Mesodermal cell (in vitro differentiated cells): ENCODE measurements at regions not wholly inside any gene's neighbourhood (a gene's known extent, or its start where the extent isn't known, plus 50 kb on each side); places are given as distances from the start of the nearest gene placed in this dataset.

Experiments used
- H3K27ac ChIP-seq: 2 replicates; pipeline ENCODE4 v1.7.0; 2013; ENCODE audit warnings: mild to moderate bottlenecking, low read depth, low read length, moderate library complexity; ENCODE audit not compliant: severe bottlenecking
- H3K36me3 ChIP-seq: 2 replicates; pipeline ENCODE4 v1.7.1; 2013; ENCODE audit warnings: mild to moderate bottlenecking, low read length, moderate library complexity; ENCODE audit not compliant: control insufficient read depth, insufficient read depth
- H3K4me1 ChIP-seq: one replicate; pipeline ENCODE4 v1.7.1; 2013; ENCODE audit warnings: mild to moderate bottlenecking, low read length; ENCODE audit not compliant: insufficient read depth, control insufficient read depth, poor library complexity, severe bottlenecking
- H3K4me3 ChIP-seq: 2 replicates; pipeline ENCODE4 v1.7.0; 2013; ENCODE audit warnings: low read length, control low read depth, mild to moderate bottlenecking; ENCODE audit not compliant: insufficient read depth, poor library complexity, severe bottlenecking; ENCODE audit errors: extremely low read depth
- H3K9me3 ChIP-seq: 2 replicates; pipeline ENCODE4 v1.7.1; 2013; ENCODE audit warnings: mild to moderate bottlenecking, low read length, moderate library complexity; ENCODE audit not compliant: control insufficient read depth
- WGBS, 2 experiments: methylation state at CpG; one replicate each; pipeline ENCODE4 v1.1.5; 2013; ENCODE audit warnings: missing lambda C conversion rate in 2 of 2; ENCODE audit not compliant: insufficient coverage in 2 of 2; 5-methylcytosine and 5-hydroxymethylcytosine counted together

GRCh38 chr13:104491916-104492315 is 1425.7 kb upstream of the SLC10A2 start:
- Histone ChIP-seq H3K9me3 (no peaks in the 10 kb centered on the region), H3K4me3 (no peak overlapping the region), H3K36me3 (no peaks in the 10 kb centered on the region), H3K4me1 (no peaks in the 10 kb centered on the region), H3K27ac (no peak overlapping the region)
- 80% methylated on average over 2 of the region's 5 CpGs; no CpG with 5 or more reads in 1 of the 2 experiments for WGBS, 2 experiments

- whole genome bisulfite sequencing, 2 experiments, result 33 to 100% methylated on average over 1 of the region's 1 CpG
- Histone ChIP-seq H3K9me3 (no peaks in the 10 kb centered on the region), H3K4me1 (no peaks in the 10 kb centered on the region), H3K36me3 (no peaks in the 10 kb centered on the region), H3K27ac (no peak overlapping the region), H3K4me3 (no peak overlapping the region)
These were observed 1420.8 kb upstream of the SLC10A2 start for GRCh38 chr13:104487006-104487405.

GRCh38 chr13:104485571-104485970 is 1419.4 kb upstream of the SLC10A2 start:
- Histone ChIP-seq H3K9me3 (no peaks in the 10 kb centered on the region), H3K36me3 (no peaks in the 10 kb centered on the region), H3K4me1 (no peaks in the 10 kb centered on the region), H3K4me3 (no peak overlapping the region), H3K27ac (no peak overlapping the region)
- WGBS, 2 experiments, result 40 to 50% methylated on average over 1 of the region's 1 CpG

DNA sequence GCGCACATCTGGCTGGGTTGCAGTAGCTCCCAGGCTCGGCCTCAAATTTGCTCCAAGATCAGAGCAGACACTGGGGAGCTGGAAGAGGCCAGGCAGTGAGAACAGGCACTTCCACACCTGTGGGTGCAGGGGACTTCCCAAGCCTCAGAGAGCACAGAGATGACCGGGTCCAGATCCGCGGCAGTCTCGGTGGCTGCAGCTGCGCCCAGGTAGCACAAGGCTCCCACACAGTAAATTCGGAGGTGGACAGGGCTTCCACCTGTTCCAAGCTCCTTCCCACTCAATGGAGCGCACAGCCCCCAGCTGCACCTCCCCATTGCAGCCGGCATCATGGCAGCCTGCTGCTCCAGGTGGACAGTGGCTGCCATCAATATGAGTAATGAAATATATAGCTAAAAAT is 1417.4 kb upstream of the SLC10A2 start:
- H3K4me3 ChIP-seq, result no peak overlapping the region
- no peak overlapping the region for H3K27ac ChIP-seq
- no peaks in the 10 kb centered on the region for H3K36me3 ChIP-seq
- no peaks in the 10 kb centered on the region for H3K9me3 ChIP-seq
- no peaks in the 10 kb centered on the region for H3K4me1 ChIP-seq
- 96% methylated on average over 7 to 8 of the region's 10 CpGs for WGBS, 2 experiments

DNA sequence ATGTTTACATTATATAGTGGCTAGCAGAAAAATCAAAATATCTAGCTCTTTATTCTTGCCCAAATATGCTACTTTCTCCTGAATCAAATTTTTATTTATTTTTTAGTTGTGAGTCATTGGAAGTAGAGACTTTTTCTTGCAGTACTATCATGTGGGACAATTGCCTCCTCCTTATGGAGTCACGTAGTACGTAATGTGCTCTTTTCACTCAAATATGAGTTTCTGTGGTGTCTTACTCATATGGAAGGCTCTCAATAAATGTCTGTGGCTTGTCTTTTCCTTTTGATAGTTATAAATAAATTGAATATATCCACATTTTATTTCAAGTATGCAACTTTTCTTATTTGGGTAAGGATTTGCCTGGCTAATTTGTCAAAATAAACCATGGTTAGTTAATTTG is 1411.0 kb upstream of the SLC10A2 start:
- no peaks in the 10 kb centered on the region for H3K4me1 ChIP-seq
- no peak overlapping the region for H3K27ac ChIP-seq
- no peaks in the 10 kb centered on the region for H3K9me3 ChIP-seq
- H3K4me3 ChIP-seq, result no peak overlapping the region
- no CpG with 5 or more reads among the region's 2 CpGs for WGBS, 2 experiments
- no peaks in the 10 kb centered on the region for H3K36me3 ChIP-seq

DNA sequence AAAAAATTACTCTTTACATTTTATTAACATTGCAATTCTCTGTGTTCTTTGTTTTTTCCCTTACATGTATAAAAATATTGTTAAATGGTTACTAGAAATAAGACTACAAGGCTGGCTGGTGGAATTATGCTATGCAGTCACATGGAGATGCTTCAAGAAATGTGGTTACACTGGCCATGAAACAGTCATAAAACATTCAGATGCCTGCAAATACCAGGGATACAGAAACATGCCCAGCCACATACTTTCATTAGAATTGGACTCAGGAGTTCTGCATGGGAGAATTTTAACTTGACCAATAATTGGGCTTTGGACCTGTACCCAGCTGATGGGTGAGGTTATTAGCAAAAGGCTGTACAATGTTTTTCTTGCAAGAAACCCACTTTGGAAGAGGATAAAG is 1407.7 kb upstream of the SLC10A2 start:
- no peaks in the 10 kb centered on the region for H3K36me3 ChIP-seq
- H3K4me1 ChIP-seq, result no peaks in the 10 kb centered on the region
- no peak overlapping the region for H3K4me3 ChIP-seq
- no peak overlapping the region for H3K27ac ChIP-seq
- H3K9me3 ChIP-seq, result no peaks in the 10 kb centered on the region

DNA sequence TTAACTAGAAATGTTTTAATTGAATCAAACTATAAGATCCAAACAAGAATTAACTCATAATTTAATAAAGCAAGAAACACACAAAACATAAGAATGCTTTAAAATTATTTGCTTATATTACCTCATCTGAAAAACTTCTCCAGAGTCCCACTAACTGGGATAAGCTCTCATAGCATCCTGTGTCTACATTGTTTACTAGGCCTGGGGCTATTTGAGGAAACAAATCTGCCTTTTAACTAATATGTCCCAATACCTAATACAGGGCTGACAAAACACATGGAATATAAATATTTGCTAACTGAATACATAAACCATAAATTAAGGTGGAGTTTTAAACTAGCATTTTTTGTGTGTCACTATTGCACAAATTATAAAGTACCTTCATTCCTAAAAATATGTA is 1399.8 kb upstream of the SLC10A2 start:
- Histone ChIP-seq H3K4me3 (no peak overlapping the region), H3K36me3 (no peaks in the 10 kb centered on the region)

DNA sequence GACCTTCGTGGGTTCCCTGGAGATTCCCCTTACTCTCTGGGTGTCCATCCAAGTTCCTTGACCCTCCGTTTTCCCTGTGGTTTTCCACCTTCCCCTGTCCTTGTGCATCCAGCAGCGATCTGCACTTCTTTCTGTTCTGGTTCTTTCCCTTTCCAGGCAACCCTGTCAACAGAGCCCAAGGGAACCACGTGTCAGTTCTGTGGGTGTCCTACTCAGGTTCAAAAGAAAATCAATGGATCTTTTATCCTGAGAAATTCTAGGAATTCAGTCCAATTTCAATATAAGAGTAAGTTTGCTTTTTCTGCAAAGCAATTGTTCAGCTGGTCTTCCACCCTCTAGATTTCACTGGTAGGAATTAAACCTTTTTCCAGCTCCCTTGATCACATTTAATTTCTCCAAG is 1394.8 kb upstream of the SLC10A2 start:
- Histone ChIP-seq H3K4me1 (no peaks in the 10 kb centered on the region), H3K4me3 (no peak overlapping the region), H3K27ac (no peak overlapping the region), H3K9me3 (no peaks in the 10 kb centered on the region), H3K36me3 (no peaks in the 10 kb centered on the region)
- 52 to 60% methylated on average over 4 of the region's 4 CpGs for WGBS, 2 experiments

More for the DNA sequence above, 1399.8 kb upstream of the SLC10A2 start:
- Histone ChIP-seq H3K4me1 (no peaks in the 10 kb centered on the region), H3K27ac (no peak overlapping the region), H3K9me3 (no peaks in the 10 kb centered on the region)

GRCh38 chr13:104460554-104460953 is 1394.3 kb upstream of the SLC10A2 start:
- WGBS, 2 experiments, result 75 to 86% methylated on average over 1 to 2 of the region's 2 CpGs

DNA sequence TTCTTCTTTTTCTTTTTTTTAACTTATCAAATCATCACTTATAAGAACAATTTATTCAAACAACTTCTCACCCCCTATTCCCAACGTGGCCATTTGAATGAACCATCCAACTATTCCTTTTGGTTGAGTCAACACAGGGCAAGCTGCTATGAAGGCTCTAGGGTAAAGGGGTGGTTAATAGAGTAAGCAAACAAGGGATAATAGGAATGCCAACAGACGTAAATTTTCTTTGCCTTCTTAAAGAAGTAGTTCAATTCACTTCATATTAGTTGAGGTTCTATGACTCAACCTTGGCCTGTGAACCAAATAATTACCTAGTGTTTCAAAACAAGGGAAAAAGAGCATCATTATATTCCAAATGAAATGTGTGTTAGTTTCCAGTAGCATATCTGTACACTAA is 1383.8 kb upstream of the SLC10A2 start:
- H3K27ac ChIP-seq, result no peak overlapping the region
- H3K4me1 ChIP-seq, result no peaks in the 10 kb centered on the region
- no CpG with 5 or more reads among the region's 2 CpGs for WGBS, 2 experiments
- H3K36me3 ChIP-seq, result no peaks in the 10 kb centered on the region
- H3K9me3 ChIP-seq, result peaks cover 3% of the 10 kb centered on the region
- no peak overlapping the region for H3K4me3 ChIP-seq

More at GRCh38 chr13:104460554-104460953, 1394.3 kb upstream of the SLC10A2 start:
- Histone ChIP-seq H3K4me1 (no peaks in the 10 kb centered on the region), H3K4me3 (no peak overlapping the region), H3K9me3 (no peaks in the 10 kb centered on the region), H3K36me3 (no peaks in the 10 kb centered on the region), H3K27ac (no peak overlapping the region)

DNA sequence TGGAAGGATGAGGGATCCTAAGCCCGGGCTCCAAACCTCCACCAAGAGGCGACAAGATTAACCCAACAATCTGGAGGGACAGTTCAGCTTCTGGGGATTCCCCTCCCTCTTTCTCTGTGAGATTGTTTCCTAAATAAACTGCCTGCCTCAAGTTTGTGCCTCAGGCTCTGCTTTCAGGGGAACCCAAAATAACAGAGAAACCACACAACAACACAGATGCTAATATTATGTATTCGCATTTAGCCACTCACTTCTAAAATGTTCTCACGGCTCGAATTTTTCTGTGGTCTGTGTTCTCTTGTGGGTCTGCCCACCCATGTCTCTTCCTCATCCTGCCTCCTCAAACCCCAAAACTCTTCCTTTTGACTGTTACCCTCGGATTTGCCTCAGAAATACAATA is 1381.1 kb upstream of the SLC10A2 start:
- Histone ChIP-seq H3K36me3 (no peaks in the 10 kb centered on the region), H3K4me3 (no peak overlapping the region), H3K27ac (no peak overlapping the region), H3K9me3 (peaks cover 3% of the 10 kb centered on the region), H3K4me1 (no peaks in the 10 kb centered on the region)
- WGBS, 2 experiments, result 95 to 97% methylated on average over 3 to 4 of the region's 6 CpGs

DNA sequence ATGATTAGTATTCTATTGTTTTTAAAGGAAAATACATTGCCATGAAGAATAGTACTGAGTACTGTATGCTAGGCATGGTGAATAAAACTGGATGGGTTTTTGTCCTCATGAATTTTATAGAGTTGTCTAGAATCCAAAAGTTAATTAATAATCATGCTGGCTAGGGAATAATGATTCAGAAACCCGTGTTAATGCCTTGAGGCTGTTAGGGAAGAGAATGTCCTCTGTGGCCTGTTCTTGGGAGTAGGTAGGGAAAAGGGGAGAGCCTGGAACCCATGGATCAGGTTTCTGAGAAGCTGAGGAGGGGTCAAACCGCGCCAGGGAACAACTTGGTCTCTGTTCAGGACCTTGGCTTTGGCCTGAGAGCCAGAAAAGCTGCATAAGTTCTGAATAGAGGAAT is 1376.3 kb upstream of the SLC10A2 start:
- 79 to 93% methylated on average over 3 of the region's 3 CpGs for WGBS, 2 experiments

More for the DNA sequence above, 1376.3 kb upstream of the SLC10A2 start:
- H3K9me3 ChIP-seq, result no peaks in the 10 kb centered on the region
- H3K36me3 ChIP-seq, result no peaks in the 10 kb centered on the region
- H3K4me1 ChIP-seq, result no peaks in the 10 kb centered on the region
- H3K27ac ChIP-seq, result no peak overlapping the region
- H3K4me3 ChIP-seq, result no peak overlapping the region
